ENCODE measurements at regions not wholly inside any gene's neighbourhood (a gene's known extent, or its start where the extent isn't known, plus 50 kb on each side); places are given as distances from the start of the nearest gene placed in this dataset.
"Not testable (repeated sequence)": the region's sequence is repeated elsewhere in the genome, so short reads cannot be mapped to it uniquely, and the experiment has no call there.

DNA sequence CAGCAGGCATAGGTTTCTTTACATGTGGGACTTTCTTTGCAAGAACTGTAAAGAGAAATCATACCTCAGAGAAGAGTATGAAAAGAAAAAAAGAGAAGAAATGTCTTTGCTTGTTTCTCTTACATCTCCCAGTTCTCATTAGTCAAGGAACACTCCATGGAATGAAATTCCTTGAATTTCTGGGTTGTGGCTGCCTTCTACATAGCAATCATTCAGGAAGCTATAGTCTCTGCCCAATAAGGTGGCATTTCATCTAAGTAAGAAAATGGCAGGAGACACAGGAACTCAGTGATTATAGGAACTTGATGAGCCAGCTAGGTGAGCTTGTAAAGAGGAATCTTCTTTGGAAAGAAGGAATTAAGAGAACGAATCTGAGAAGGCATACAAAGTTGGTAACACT is 197.0 kb upstream of the FKBP1C start:
- H3K56ac ChIP-seq (ENCODE audit: low read length), result peak overlapping the region; percentile 44
- peak; percentile 90 for DNase-seq
- peak overlapping the region; percentile 60 for H3K18ac ChIP-seq (ENCODE audit: low read length)
- H3K4me3 ChIP-seq (ENCODE audit: low read length), result no peak overlapping the region
- peak overlapping the region; percentile 12 for H2BK5ac ChIP-seq (ENCODE audit: low read length)
- no peaks in the 10 kb centered on the region for H3K27me3 ChIP-seq (ENCODE audit: insufficient read depth, low read length, poor library complexity)
- H3K79me2 ChIP-seq (ENCODE audit: control insufficient read depth, insufficient read depth, low read length), result no peaks in the 10 kb centered on the region
- H3K4ac ChIP-seq (ENCODE audit: low read depth, low read length), result no peak overlapping the region
- no peak overlapping the region for H3K9ac ChIP-seq (ENCODE audit: low read length)
- H4K5ac ChIP-seq (ENCODE audit: low read length), result no peak overlapping the region
- H3K23ac ChIP-seq (ENCODE audit: low read length), result no peak overlapping the region
- H2AK5ac ChIP-seq (ENCODE audit: low read length), result no peak overlapping the region
- H2BK15ac ChIP-seq (replicated peaks; ENCODE audit: low read depth), result peak overlapping the region; percentile 92
- no peak overlapping the region for H4K8ac ChIP-seq (ENCODE audit: low read depth, low read length)
- peak overlapping the region; percentile 88 for H2BK120ac ChIP-seq (ENCODE audit: low read depth, low read length)
- no CpG with 5 or more reads among the region's 1 CpG for WGBS (ENCODE audit: extremely low coverage, insufficient coverage, low lambda C conversion rate)
- no peaks in the 10 kb centered on the region for H3K79me1 ChIP-seq (ENCODE audit: low read length)
- no peaks in the 10 kb centered on the region for H3K36me3 ChIP-seq (ENCODE audit: control insufficient read depth, insufficient read depth, low read length)
- H3K4me1 ChIP-seq (ENCODE audit: control insufficient read depth, low read depth, low read length), result no peaks in the 10 kb centered on the region
- H3K27ac ChIP-seq (ENCODE audit: low read depth, low read length), result no peak overlapping the region
- no peak overlapping the region for H3K4me2 ChIP-seq (ENCODE audit: low read length)

DNA sequence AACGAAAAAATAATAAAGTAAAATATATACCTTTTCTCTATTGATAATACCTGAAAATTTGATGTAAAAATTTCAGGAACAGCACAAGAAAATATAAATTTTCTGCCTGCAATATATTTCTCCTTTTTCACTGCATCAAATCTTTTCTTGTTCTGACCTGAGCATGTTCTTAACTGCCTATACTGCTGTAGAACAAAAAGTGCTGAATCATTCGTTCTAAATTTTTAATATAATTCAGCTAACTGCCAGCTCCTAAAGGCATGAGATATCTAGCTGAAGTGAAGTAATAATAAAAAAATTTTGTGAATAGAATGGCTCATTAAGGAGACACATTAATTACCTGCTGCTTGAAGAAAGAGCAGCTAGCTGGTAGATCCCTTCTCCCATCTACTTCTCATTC is 188.6 kb upstream of the FKBP1C start:
- H3K18ac ChIP-seq (ENCODE audit: low read length), result no peak overlapping the region
- no peak overlapping the region for H3K56ac ChIP-seq (ENCODE audit: low read length)
- no peak overlapping the region for H3K9ac ChIP-seq (ENCODE audit: low read length)
- H3K4ac ChIP-seq (ENCODE audit: low read depth, low read length), result peak overlapping the region; percentile 55
- H2BK5ac ChIP-seq (ENCODE audit: low read length), result no peak overlapping the region
- H3K36me3 ChIP-seq (ENCODE audit: control insufficient read depth, insufficient read depth, low read length), result no peaks in the 10 kb centered on the region
- H2BK15ac ChIP-seq (replicated peaks; ENCODE audit: low read depth), result no peak overlapping the region
- H3K4me1 ChIP-seq (ENCODE audit: control insufficient read depth, low read depth, low read length), result no peaks in the 10 kb centered on the region
- WGBS (ENCODE audit: extremely low coverage, insufficient coverage, low lambda C conversion rate), result no CpG with 5 or more reads among the region's 2 CpGs
- no peaks in the 10 kb centered on the region for H3K79me2 ChIP-seq (ENCODE audit: control insufficient read depth, insufficient read depth, low read length)
- H4K8ac ChIP-seq (ENCODE audit: low read depth, low read length), result no peak overlapping the region
- H3K79me1 ChIP-seq (ENCODE audit: low read length), result no peaks in the 10 kb centered on the region
- no peak overlapping the region for H3K23ac ChIP-seq (ENCODE audit: low read length)
- no peak overlapping the region for H3K4me3 ChIP-seq (ENCODE audit: low read length)
- H2BK120ac ChIP-seq (ENCODE audit: low read depth, low read length), result no peak overlapping the region
- no peak overlapping the region for H2AK5ac ChIP-seq (ENCODE audit: low read length)
- no peak for DNase-seq
- no peak overlapping the region for H3K27ac ChIP-seq (ENCODE audit: low read depth, low read length)
- H4K5ac ChIP-seq (ENCODE audit: low read length), result no peak overlapping the region
- no peaks in the 10 kb centered on the region for H3K27me3 ChIP-seq (ENCODE audit: insufficient read depth, low read length, poor library complexity)
- no peak overlapping the region for H3K4me2 ChIP-seq (ENCODE audit: low read length)

DNA sequence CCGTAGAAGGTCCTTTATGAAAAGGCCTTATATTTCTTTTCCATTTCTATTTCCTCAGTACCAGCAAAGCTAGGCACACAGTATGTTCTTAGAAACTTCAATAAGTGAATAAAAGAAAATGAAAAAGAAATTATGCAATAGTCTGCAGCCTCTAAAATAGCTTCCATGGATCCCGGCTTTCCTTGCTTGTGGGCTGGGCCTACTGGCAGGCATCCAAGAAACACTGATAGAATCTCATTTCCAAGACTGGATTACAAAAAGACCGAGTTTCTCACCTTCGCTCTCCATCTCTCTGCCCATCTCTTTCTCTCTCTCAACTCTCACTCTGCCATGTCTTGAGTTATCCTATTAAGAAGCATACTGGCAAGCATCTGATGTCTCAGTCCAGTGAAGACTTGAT is 187.5 kb upstream of the FKBP1C start:
- WGBS (ENCODE audit: extremely low coverage, insufficient coverage, low lambda C conversion rate), result no CpG with 5 or more reads among the region's 4 CpGs

DNA sequence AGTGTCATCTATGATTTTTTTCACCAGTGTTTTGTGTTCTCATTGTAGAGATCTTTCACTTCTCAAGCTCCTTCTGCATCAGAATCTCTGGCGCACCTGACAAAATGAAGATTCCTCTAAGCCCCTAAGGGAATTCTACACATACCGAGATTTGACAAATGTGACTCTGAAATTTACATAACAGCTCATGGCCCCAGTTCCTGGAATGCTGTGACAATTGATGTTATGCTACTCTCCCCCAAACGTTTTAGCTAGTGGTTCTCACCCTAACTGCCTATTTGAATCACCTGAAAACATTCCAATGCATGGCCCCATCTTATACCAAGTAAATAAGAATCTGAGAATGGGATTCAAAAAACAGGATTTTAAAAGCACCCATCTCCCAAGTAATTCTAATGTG is 162.1 kb upstream of the FKBP1C start:
- no peak overlapping the region for H3K4ac ChIP-seq (ENCODE audit: low read depth, low read length)
- H3K18ac ChIP-seq (ENCODE audit: low read length), result no peak overlapping the region
- H3K27me3 ChIP-seq (ENCODE audit: insufficient read depth, low read length, poor library complexity), result no peaks in the 10 kb centered on the region
- H2BK120ac ChIP-seq (ENCODE audit: low read depth, low read length), result no peak overlapping the region
- H3K79me1 ChIP-seq (ENCODE audit: low read length), result no peaks in the 10 kb centered on the region
- no peak overlapping the region for H3K4me3 ChIP-seq (ENCODE audit: low read length)
- H3K56ac ChIP-seq (ENCODE audit: low read length), result no peak overlapping the region
- no peak overlapping the region for H3K4me2 ChIP-seq (ENCODE audit: low read length)
- no peak overlapping the region for H4K5ac ChIP-seq (ENCODE audit: low read length)
- WGBS (ENCODE audit: extremely low coverage, insufficient coverage, low lambda C conversion rate), result no CpG with 5 or more reads among the region's 3 CpGs
- no peaks in the 10 kb centered on the region for H3K4me1 ChIP-seq (ENCODE audit: control insufficient read depth, low read depth, low read length)
- H3K9ac ChIP-seq (ENCODE audit: low read length), result no peak overlapping the region
- H3K23ac ChIP-seq (ENCODE audit: low read length), result no peak overlapping the region
- no peaks in the 10 kb centered on the region for H3K36me3 ChIP-seq (ENCODE audit: control insufficient read depth, insufficient read depth, low read length)
- no peak overlapping the region for H2BK5ac ChIP-seq (ENCODE audit: low read length)
- no peak overlapping the region for H2BK15ac ChIP-seq (replicated peaks; ENCODE audit: low read depth)
- DNase-seq, result peak; percentile 59
- no peak overlapping the region for H3K27ac ChIP-seq (ENCODE audit: low read depth, low read length)
- no peak overlapping the region for H2AK5ac ChIP-seq (ENCODE audit: low read length)
- no peaks in the 10 kb centered on the region for H3K79me2 ChIP-seq (ENCODE audit: control insufficient read depth, insufficient read depth, low read length)
- no peak overlapping the region for H4K8ac ChIP-seq (ENCODE audit: low read depth, low read length)

More for the DNA sequence above, 187.5 kb upstream of the FKBP1C start:
- Histone ChIP-seq H3K4me1 (ENCODE audit: control insufficient read depth, low read depth, low read length) (no peaks in the 10 kb centered on the region), H2AK5ac (ENCODE audit: low read length) (no peak overlapping the region), H4K8ac (ENCODE audit: low read depth, low read length) (no peak overlapping the region), H3K27ac (ENCODE audit: low read depth, low read length) (no peak overlapping the region), H3K36me3 (ENCODE audit: control insufficient read depth, insufficient read depth, low read length) (no peaks in the 10 kb centered on the region), H2BK5ac (ENCODE audit: low read length) (no peak overlapping the region), H3K56ac (ENCODE audit: low read length) (no peak overlapping the region), H2BK15ac (replicated peaks; ENCODE audit: low read depth) (no peak overlapping the region), H3K9ac (ENCODE audit: low read length) (no peak overlapping the region), H3K79me1 (ENCODE audit: low read length) (no peaks in the 10 kb centered on the region), H4K5ac (ENCODE audit: low read length) (no peak overlapping the region), H3K4me2 (ENCODE audit: low read length) (no peak overlapping the region), H3K23ac (ENCODE audit: low read length) (no peak overlapping the region), H2BK120ac (ENCODE audit: low read depth, low read length) (no peak overlapping the region), H3K27me3 (ENCODE audit: insufficient read depth, low read length, poor library complexity) (no peaks in the 10 kb centered on the region), H3K4me3 (ENCODE audit: low read length) (no peak overlapping the region), H3K79me2 (ENCODE audit: control insufficient read depth, insufficient read depth, low read length) (no peaks in the 10 kb centered on the region), H3K4ac (ENCODE audit: low read depth, low read length) (no peak overlapping the region), H3K18ac (ENCODE audit: low read length) (no peak overlapping the region)
- DNase-seq, result no peak

DNA sequence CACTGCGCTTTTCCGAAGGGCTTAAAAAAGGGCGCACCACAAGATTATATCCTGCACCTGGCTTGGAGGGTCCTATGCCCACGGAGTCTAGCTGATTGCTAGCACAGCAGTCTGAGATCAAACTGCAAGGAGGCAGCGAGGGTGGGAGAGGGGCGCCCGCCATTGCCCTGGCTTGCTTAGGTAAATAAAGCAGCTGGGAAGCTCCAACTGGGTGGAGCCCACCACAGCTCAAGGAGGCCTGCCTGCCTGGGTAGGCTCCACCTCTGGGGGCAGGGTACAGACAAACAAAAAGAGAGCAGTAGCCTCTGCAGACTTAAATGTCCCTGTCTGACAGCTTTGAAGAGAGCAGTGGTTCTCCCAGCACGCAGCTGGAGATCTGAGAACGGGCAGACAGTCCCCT is 158.1 kb upstream of the FKBP1C start:
- not testable (repeated sequence) for H2BK15ac ChIP-seq (replicated peaks; ENCODE audit: low read depth); H3K4me2 ChIP-seq (ENCODE audit: low read length); H3K18ac ChIP-seq (ENCODE audit: low read length); DNase-seq; H2AK5ac ChIP-seq (ENCODE audit: low read length); H4K8ac ChIP-seq (ENCODE audit: low read depth, low read length); H3K56ac ChIP-seq (ENCODE audit: low read length); H3K4me3 ChIP-seq (ENCODE audit: low read length); H3K9ac ChIP-seq (ENCODE audit: low read length); H3K27me3 ChIP-seq (ENCODE audit: insufficient read depth, low read length, poor library complexity); H3K4ac ChIP-seq (ENCODE audit: low read depth, low read length); H3K36me3 ChIP-seq (ENCODE audit: control insufficient read depth, insufficient read depth, low read length); H3K79me2 ChIP-seq (ENCODE audit: control insufficient read depth, insufficient read depth, low read length); H3K79me1 ChIP-seq (ENCODE audit: low read length); H2BK120ac ChIP-seq (ENCODE audit: low read depth, low read length); H2BK5ac ChIP-seq (ENCODE audit: low read length); H4K5ac ChIP-seq (ENCODE audit: low read length); H3K27ac ChIP-seq (ENCODE audit: low read depth, low read length); H3K4me1 ChIP-seq (ENCODE audit: control insufficient read depth, low read depth, low read length); H3K23ac ChIP-seq (ENCODE audit: low read length)
- no CpG with 5 or more reads among the region's 9 CpGs for WGBS (ENCODE audit: extremely low coverage, insufficient coverage, low lambda C conversion rate)

DNA sequence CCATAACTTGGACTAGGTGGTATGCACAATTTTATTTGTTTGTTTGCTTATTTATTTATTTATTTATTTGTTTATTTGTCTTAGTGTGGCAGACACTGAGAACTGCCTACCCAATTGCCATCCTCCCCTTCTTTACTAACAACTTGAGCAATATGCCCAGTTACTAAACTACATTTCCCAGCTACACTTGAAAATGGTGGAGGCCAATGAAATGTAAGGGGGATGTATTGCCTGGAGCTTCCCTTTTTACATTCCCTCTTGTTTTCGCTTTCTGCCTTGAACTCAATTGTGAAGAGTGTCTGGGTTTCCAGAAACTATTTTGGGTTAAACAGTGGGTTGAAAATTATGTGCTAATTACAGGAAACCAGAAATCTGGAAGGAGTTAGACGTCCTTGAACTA is 152.7 kb upstream of the FKBP1C start:
- H2BK15ac ChIP-seq (replicated peaks; ENCODE audit: low read depth), result no peak overlapping the region
- no peak overlapping the region for H4K8ac ChIP-seq (ENCODE audit: low read depth, low read length)
- no peak overlapping the region for H3K9ac ChIP-seq (ENCODE audit: low read length)
- H2AK5ac ChIP-seq (ENCODE audit: low read length), result no peak overlapping the region
- whole genome bisulfite sequencing (ENCODE audit: extremely low coverage, insufficient coverage, low lambda C conversion rate), result no CpG with 5 or more reads among the region's 2 CpGs
- H3K27ac ChIP-seq (ENCODE audit: low read depth, low read length), result no peak overlapping the region
- DNase-seq, result peak; percentile 79
- no peak overlapping the region for H3K4me3 ChIP-seq (ENCODE audit: low read length)
- no peaks in the 10 kb centered on the region for H3K79me1 ChIP-seq (ENCODE audit: low read length)
- H3K23ac ChIP-seq (ENCODE audit: low read length), result no peak overlapping the region
- H3K4ac ChIP-seq (ENCODE audit: low read depth, low read length), result no peak overlapping the region
- no peak overlapping the region for H2BK5ac ChIP-seq (ENCODE audit: low read length)
- no peak overlapping the region for H3K18ac ChIP-seq (ENCODE audit: low read length)
- no peak overlapping the region for H2BK120ac ChIP-seq (ENCODE audit: low read depth, low read length)
- no peaks in the 10 kb centered on the region for H3K27me3 ChIP-seq (ENCODE audit: insufficient read depth, low read length, poor library complexity)
- no peak overlapping the region for H3K4me2 ChIP-seq (ENCODE audit: low read length)
- no peak overlapping the region for H3K56ac ChIP-seq (ENCODE audit: low read length)
- H4K5ac ChIP-seq (ENCODE audit: low read length), result no peak overlapping the region
- H3K36me3 ChIP-seq (ENCODE audit: control insufficient read depth, insufficient read depth, low read length), result no peaks in the 10 kb centered on the region
- no peaks in the 10 kb centered on the region for H3K79me2 ChIP-seq (ENCODE audit: control insufficient read depth, insufficient read depth, low read length)
- H3K4me1 ChIP-seq (ENCODE audit: control insufficient read depth, low read depth, low read length), result no peaks in the 10 kb centered on the region

Measured in mesendoderm (in vitro differentiated cells).